ENCODE measurements at regions not wholly inside any gene's neighbourhood (a gene's known extent, or its start where the extent isn't known, plus 50 kb on each side); places are given as distances from the start of the nearest gene placed in this dataset.

DNA sequence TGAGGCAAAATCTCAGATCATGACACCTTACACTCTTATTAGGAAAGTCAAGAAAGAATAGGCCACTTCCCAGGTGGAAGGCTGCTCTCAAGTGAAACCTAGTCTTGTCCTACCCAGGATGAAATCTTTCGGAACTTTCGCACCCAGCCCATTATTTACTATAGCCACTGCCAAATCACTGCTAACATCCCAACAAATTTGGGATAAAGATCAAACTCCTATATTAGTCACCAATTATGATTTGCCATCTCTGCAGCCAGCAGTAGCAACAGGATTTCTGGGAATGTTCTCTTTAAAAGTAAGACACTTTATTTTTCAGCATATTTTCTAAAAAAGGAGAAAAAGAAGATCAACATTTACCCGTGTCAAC is 224.6 kb downstream of the GAS1 start:
- Histone ChIP-seq H3K4me1 (peaks cover 6 to 28% (median 21%) of the 10 kb centered on the region in 4 donors), H3K27me3 (no peaks in the 10 kb centered on the region), H3K36me3 (no peaks in the 10 kb centered on the region), H3K4me3 (no peak overlapping the region), H3K27ac (replicated peaks in 1 of 4) (peak overlapping the region; percentile 56 to 76 (median 62)), H3K9me3 (peaks cover 0 to 5% (median 0%) of the 10 kb centered on the region in 4 donors)
- DNase-seq (ENCODE audit: extremely low spot score) = no peak
- WGBS = 61% methylated on average over 3 of the region's 3 CpGs
- TF ChIP-seq, protein P1, sequence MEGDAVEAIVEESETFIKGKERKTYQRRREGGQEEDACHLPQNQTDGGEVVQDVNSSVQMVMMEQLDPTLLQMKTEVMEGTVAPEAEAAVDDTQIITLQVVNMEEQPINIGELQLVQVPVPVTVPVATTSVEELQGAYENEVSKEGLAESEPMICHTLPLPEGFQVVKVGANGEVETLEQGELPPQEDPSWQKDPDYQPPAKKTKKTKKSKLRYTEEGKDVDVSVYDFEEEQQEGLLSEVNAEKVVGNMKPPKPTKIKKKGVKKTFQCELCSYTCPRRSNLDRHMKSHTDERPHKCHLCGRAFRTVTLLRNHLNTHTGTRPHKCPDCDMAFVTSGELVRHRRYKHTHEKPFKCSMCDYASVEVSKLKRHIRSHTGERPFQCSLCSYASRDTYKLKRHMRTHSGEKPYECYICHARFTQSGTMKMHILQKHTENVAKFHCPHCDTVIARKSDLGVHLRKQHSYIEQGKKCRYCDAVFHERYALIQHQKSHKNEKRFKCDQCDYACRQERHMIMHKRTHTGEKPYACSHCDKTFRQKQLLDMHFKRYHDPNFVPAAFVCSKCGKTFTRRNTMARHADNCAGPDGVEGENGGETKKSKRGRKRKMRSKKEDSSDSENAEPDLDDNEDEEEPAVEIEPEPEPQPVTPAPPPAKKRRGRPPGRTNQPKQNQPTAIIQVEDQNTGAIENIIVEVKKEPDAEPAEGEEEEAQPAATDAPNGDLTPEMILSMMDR (IDR thresholded peaks at IDR 0.05) = no peak
- TF ChIP-seq POLR2A (IDR thresholded peaks at IDR 0.05; ENCODE audit: low read depth) (no peak), POLR2AphosphoS5 (IDR thresholded peaks at IDR 0.05) (no peak), EP300 (IDR thresholded peaks at IDR 0.05) (no peak)
- intact Hi-C loops (cut with DNase I) = no loop called here

DNA sequence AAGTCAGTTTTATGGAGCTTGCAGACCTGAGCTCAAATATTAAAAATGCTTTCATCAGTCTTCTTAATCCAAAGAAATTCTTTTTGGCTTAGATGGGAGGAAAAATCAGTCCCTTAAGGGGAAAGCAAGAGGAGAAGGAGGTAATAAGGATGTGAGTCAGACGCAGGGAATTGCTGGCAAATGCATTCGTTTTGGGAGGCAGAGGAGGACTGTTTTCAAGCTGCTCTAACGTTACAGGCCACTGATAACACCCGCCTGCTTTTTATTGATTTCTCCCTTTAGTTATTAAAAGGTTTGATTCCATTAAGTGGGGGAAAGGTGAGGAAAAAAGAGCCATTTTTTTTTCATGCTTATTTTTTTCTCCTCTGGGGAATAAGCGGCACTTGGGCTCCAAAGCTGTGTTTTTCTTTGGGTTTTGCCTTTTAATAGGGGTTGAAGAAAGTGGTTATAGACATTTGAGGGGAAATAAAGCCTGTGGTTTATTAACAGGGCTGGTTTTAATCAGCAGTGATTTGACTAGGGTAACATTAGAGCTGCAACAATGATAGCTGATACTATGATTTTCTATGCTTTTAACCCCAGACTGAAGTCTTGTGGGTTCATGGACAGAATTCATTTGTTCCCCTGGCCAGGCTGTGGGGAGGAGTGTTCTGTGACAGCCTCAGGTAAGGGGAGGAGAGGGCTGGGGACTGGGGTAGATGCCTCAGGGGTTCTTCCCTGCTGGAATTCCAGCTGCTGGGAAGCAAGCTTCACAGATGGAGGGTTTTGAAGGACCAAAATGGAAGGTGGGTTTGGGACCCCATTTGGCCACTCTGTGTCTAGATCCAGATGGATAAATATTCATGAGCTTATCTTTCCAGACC is 225.2 kb downstream of the GAS1 start:
- WGBS = 28% methylated on average over 5 of the region's 5 CpGs
- Histone ChIP-seq H3K36me3 (no peaks in the 10 kb centered on the region), H3K4me1 (peaks cover 6 to 28% (median 21%) of the 10 kb centered on the region in 4 donors), H3K4me3 (no peak overlapping the region), H3K27ac (replicated peaks in 1 of 4) (peak overlapping the region; percentile 56 to 76 (median 63)), H3K27me3 (no peaks in the 10 kb centered on the region), H3K9me3 (peaks cover 0 to 2% (median 0%) of the 10 kb centered on the region in 4 donors)
- intact Hi-C loops (cut with DNase I) = no loop called here
- no peak for DNase-seq (ENCODE audit: extremely low spot score)
- TF ChIP-seq POLR2AphosphoS5 (IDR thresholded peaks at IDR 0.05) = peak in 1 of 2 donors; percentile 41
- TF ChIP-seq, protein P1 (IDR thresholded peaks at IDR 0.05) = no peak
- no peak for TF ChIP-seq EP300 (IDR thresholded peaks at IDR 0.05)
- TF ChIP-seq POLR2A (IDR thresholded peaks at IDR 0.05; ENCODE audit: low read depth) = no peak

DNA sequence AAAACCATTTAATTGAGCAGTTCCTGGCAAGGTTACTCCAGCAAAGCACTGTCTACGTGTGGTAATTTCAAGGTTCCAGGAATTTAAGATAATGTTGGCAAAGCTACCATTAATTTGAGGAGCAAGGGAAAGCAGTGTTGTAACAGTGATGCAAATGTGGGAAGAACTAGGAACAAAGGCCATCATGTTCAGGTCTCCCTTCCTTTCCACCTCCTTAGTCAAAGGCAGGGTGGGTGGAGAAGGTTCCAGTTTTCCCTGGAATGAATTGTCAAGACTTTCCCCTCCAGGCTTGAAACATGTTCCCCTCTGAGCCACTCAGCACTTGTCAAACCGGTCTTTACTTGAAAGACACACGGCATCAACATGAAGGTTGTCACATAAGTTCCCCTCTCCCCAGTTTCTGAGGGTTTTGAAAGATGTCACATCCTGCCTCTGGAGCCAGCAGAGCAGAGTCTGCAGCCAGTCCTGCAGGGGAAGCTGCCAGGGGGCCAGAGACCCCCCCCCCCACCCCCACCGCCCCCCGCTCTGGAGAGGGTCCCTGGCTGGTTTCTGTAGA is 226.0 kb downstream of the GAS1 start:
- no peaks in the 10 kb centered on the region for H3K27me3 ChIP-seq
- H3K27ac ChIP-seq (replicated peaks in 1 of 4) = peak overlapping the region; percentile 31 to 76 (median 60)
- no peaks in the 10 kb centered on the region for H3K36me3 ChIP-seq
- DNase-seq (ENCODE audit: extremely low spot score) = no peak
- no peaks in the 10 kb centered on the region for H3K9me3 ChIP-seq
- no peak overlapping the region for H3K4me3 ChIP-seq
- peak in 1 of 2 donors; percentile 11 for TF ChIP-seq POLR2AphosphoS5 (IDR thresholded peaks at IDR 0.05)
- no peak for TF ChIP-seq EP300 (IDR thresholded peaks at IDR 0.05)
- peaks cover 6 to 28% (median 21%) of the 10 kb centered on the region in 4 donors for H3K4me1 ChIP-seq
- WGBS = 32% methylated on average over 5 of the region's 5 CpGs
- intact Hi-C loops (cut with DNase I) = no loop called here

DNA sequence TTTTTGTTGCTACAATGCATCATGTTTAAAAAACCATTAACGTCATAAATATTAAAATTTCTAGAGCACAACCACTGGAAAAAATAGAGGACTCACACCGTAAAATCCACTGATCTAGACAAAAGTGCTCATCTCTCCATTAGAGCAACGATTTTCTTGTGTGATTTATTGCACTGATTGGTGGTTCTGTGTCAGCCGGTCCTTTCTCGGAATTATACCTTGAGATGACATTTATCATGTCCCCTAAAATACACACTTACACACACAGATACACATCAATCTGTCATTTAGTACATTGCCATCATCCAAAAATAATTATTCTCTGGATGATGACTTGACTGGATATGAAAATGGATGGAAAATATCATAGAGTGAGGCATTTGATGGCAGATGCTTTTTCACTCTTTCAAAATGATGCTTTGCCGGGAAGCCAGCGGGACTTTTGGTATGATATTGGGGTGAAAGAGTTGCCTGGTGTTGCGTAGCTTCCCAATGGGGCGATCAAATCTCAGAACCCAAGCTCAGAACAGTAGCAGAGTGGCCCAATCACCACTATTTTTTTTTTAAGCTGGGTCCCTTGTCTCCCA is 226.6 kb downstream of the GAS1 start:
- intact Hi-C loops (cut with DNase I) = no loop called here
- Histone ChIP-seq H3K4me1 (peaks cover 6 to 28% (median 21%) of the 10 kb centered on the region in 4 donors), H3K27ac (replicated peaks in 1 of 4) (peak overlapping the region in 2 of 4 donors; percentile 57 to 76), H3K4me3 (no peak overlapping the region), H3K27me3 (no peaks in the 10 kb centered on the region), H3K36me3 (no peaks in the 10 kb centered on the region), H3K9me3 (no peaks in the 10 kb centered on the region)
- WGBS = 94% methylated on average over 9 of the region's 9 CpGs
- TF ChIP-seq POLR2A (IDR thresholded peaks at IDR 0.05; ENCODE audit: low read depth) (no peak), POLR2AphosphoS5 (IDR thresholded peaks at IDR 0.05) (no peak), EP300 (IDR thresholded peaks at IDR 0.05) (no peak)
- TF ChIP-seq, protein P1 (IDR thresholded peaks at IDR 0.05) = no peak
- DNase-seq (ENCODE audit: extremely low spot score) = no peak

All from esophagus muscularis mucosa (tissue), 4 donors.